Right lobe of liver (tissue), 6 donors: ENCODE measurements at regions not wholly inside any gene's neighbourhood (a gene's known extent, or its start where the extent isn't known, plus 50 kb on each side); places are given as distances from the start of the nearest gene placed in this dataset.

Experiments used
- ATAC-seq, 4 donors: fragments of 200-7000 bp; cut with Tn5 transposase; one replicate each; pipeline ENCODE4 v1.9.1; 2020; ENCODE audit warnings: mild to moderate bottlenecking in 4 of 4, moderate library complexity in 4 of 4
- DNase-seq, 3 donors: peaks; one replicate each; pipeline ENCODE4 v3.0.0-alpha.2; 2020
- H3K27ac ChIP-seq, 3 donors: fragments of 200-600 bp; one replicate each; pipeline ENCODE4 v1.8.0; 2022
- H3K27me3 ChIP-seq, 2 donors: fragments of 200-600 bp; one replicate each; pipeline ENCODE4 v1.8.0; 2022
- H3K36me3 ChIP-seq, 4 donors: fragments of 200-600 bp; sonication (generic) in 1 of 4; one replicate each; pipeline versions ENCODE4 v1.5.1 to v1.8.0; 2017 to 2022; ENCODE audit warnings: control low read depth in 1 of 4
- H3K4me1 ChIP-seq, 4 donors: fragments of 200-600 bp; sonication (generic) in 1 of 4; one replicate each; pipeline versions ENCODE4 v1.5.1 to v1.8.0; 2017 to 2022; ENCODE audit warnings: control low read depth in 1 of 4
- H3K4me3 ChIP-seq, 3 donors: fragments of 200-600 bp; one replicate each; pipeline ENCODE4 v1.8.0; 2022
- H3K9me3 ChIP-seq, 4 donors: fragments of 200-600 bp; sonication (generic) in 1 of 4; one replicate each; pipeline versions ENCODE4 v1.5.1 to v1.8.0; 2017 to 2022; ENCODE audit warnings: control low read depth in 1 of 4
- CTCF ChIP-seq, 4 donors: fragments of 200-600 bp in 3 of 4; fragments of 450-650 bp in 1 of 4; IDR thresholded peaks; one replicate each; pipeline versions ENCODE4 v1.5.1 to v1.8.0; 2016 to 2022; ENCODE audit warnings: antibody characterized with exemption in 4 of 4, mild to moderate bottlenecking in 2 of 4
- POLR2A ChIP-seq: fragments of 450-650 bp; IDR thresholded peaks from one replicate; pipeline ENCODE4 v1.6.1; 2017; ENCODE audit warnings: antibody characterized with exemption, mild to moderate bottlenecking
- WGBS: methylation state at CpG from one replicate; pipeline ENCODE4 v1.1.6; 2018; ENCODE audit warnings: low coverage, low lambda C conversion rate; ENCODE audit not compliant: insufficient coverage; ENCODE audit errors: missing lambda C conversion rate; 5-methylcytosine and 5-hydroxymethylcytosine counted together
- intact Hi-C, 2 donors: fragments of 100-400 bp; cut with DNase I; formaldehyde crosslinking; loops; one replicate each; pipeline versions ENCODE4 v1.11.2 to v1.14.1; 2022
- donor health status: DM: no; HTN: yes; CAD: no.
- donor health status: DM: no; HTN: no; CAD: no.
- donor health status: DM: no; HTN: no; CAD: no.
- donor health status: DM: no; HTN: yes; CAD: no.
- donor health status: DM: no; HTN: yes; CAD: no.

- Histone ChIP-seq H3K27ac (no peak overlapping the region), H3K27me3 (no peaks in the 10 kb centered on the region), H3K36me3 (no peaks in the 10 kb centered on the region), H3K9me3 (no peaks in the 10 kb centered on the region), H3K4me3 (no peak overlapping the region), H3K4me1 (no peaks in the 10 kb centered on the region)
- DNase-seq (no peak), ATAC-seq (no peak)
- WGBS, result 77% methylated on average over 2 of the region's 2 CpGs
- no peak for TF ChIP-seq POLR2A
- no peak for TF ChIP-seq CTCF (IDR thresholded peaks at IDR 0.05)
- intact Hi-C loops, result no loop called here
Measured at GRCh38 chr7:142614116-142614515, 135.2 kb upstream of the PRSS1 start.

DNA sequence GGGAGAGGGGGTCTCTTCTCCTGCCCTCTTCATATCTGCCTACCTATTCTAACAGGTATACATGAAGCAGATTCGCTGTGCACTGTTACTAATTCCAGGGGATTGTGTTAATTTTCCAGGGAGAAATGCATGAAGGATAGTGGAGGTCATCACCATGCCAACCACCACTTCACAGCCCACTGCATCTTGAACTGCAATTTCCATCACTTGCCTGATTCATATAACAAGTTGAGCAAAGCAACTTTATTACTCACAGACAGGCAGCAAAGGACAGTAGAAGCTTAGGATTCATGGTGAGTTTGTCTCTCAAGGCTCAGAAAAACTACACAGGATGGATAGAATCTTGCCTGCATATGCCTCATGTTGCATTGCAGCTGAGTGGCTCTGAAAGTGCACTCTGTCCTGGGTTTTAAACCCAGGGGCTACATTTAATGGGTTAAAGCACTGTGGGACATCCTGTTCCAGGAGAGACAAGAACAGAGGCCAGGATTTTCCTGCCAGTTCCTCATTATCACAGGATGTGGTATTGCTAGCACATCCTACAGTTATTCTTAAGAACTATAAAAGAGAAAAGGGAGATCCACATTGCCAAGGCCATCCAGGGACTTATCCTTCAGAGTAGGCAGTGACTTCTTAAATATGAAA is 136.9 kb upstream of the PRSS1 start:
- no peaks in the 10 kb centered on the region for H3K36me3 ChIP-seq
- WGBS, result 22% methylated on average over 1 of the region's 1 CpG
- no peaks in the 10 kb centered on the region for H3K9me3 ChIP-seq
- H3K4me3 ChIP-seq, result no peak overlapping the region
- ATAC-seq, result peak in 1 of 4 donors; percentile 44
- DNase-seq, result no peak
- no peak for TF ChIP-seq POLR2A
- TF ChIP-seq CTCF (IDR thresholded peaks at IDR 0.05), result no peak
- H3K27me3 ChIP-seq, result no peaks in the 10 kb centered on the region
- intact Hi-C loops, result no loop called here
- H3K4me1 ChIP-seq, result no peaks in the 10 kb centered on the region
- no peak overlapping the region for H3K27ac ChIP-seq

GRCh38 chr7:142611566-142612236 is 137.6 kb upstream of the PRSS1 start:
- WGBS, result 36% methylated on average over 6 of the region's 8 CpGs
- DNase-seq (no peak), ATAC-seq (no peak)
- no peak overlapping the region for H3K27ac ChIP-seq
- no peaks in the 10 kb centered on the region for H3K27me3 ChIP-seq
- H3K4me1 ChIP-seq, result no peaks in the 10 kb centered on the region
- no peaks in the 10 kb centered on the region for H3K9me3 ChIP-seq
- no peak overlapping the region for H3K4me3 ChIP-seq
- intact Hi-C loops, result no loop called here
- H3K36me3 ChIP-seq, result no peaks in the 10 kb centered on the region
- TF ChIP-seq POLR2A (no peak), CTCF (IDR thresholded peaks at IDR 0.05) (no peak)

DNA sequence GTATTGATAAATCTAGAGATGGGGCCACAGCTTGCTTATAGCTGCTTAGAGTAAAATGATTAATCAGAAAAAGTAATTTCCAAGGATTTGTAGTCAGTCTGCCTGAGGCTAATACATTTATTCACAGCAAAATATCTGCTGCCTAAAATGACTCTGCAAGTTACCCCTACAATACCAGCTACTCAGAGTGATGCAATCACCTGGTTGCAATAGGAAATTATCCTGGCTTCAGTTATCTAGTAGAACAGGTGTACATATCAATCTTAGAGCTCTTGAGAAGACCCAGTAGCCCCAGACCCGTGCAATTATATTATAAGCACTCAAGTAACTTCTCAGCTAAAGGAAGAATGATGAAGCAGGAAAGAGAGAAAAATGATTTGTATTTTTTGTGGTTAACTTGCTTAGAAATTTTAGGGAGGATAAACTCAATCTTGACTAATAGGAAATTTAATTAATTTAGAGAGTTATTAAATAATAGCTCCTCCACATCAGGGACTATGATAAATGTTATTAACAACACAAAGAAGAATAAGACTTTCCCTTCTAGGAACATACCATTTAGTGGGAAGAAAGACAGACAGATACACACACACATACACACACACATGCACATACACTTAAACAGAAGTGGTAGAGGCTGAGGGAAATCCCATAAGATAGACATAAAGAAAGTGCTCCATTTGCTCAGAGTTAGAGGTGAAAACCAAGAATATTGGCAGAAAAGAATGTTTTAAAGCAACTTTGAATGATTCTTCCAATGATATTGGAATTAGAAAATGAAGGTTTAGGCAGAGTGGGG is 140.4 kb upstream of the PRSS1 start:
- Histone ChIP-seq H3K4me1 (no peaks in the 10 kb centered on the region), H3K36me3 (no peaks in the 10 kb centered on the region), H3K27ac (no peak overlapping the region), H3K27me3 (no peaks in the 10 kb centered on the region), H3K4me3 (no peak overlapping the region), H3K9me3 (no peaks in the 10 kb centered on the region)
- intact Hi-C loops, result no loop called here
- 43% methylated on average over 1 of the region's 1 CpG for WGBS
- ATAC-seq, result no peak
- TF ChIP-seq CTCF (IDR thresholded peaks at IDR 0.05), result no peak
- TF ChIP-seq POLR2A, result no peak
- no peak for DNase-seq
